ENCODE measurements at regions not wholly inside any gene's neighbourhood (a gene's known extent, or its start where the extent isn't known, plus 50 kb on each side); places are given as distances from the start of the nearest gene placed in this dataset.

GRCh38 chr3:137568880-137569279 lies 195.2 kb upstream of the SOX14 start:
- TF ChIP-seq POLR2A (IDR thresholded peaks at IDR 0.05; ENCODE audit: extremely low read depth, insufficient read length) (no peak), CTCF (IDR thresholded peaks at IDR 0.05; ENCODE audit: low read depth, low read length) (no peak), MAX (IDR thresholded peaks at IDR 0.05; ENCODE audit: low read depth, low read length) (no peak)
